HG03196 (cell line): ENCODE measurements at regions not wholly inside any gene's neighbourhood (a gene's known extent, or its start where the extent isn't known, plus 50 kb on each side); places are given as distances from the start of the nearest gene placed in this dataset.

ENCODE experiments used
- ATAC-seq: cut with Tn5 transposase; IDR thresholded peaks from one replicate; pipeline ENCODE4 v1.9.1; 2021; ENCODE audit not compliant: unreplicated experiment

DNA sequence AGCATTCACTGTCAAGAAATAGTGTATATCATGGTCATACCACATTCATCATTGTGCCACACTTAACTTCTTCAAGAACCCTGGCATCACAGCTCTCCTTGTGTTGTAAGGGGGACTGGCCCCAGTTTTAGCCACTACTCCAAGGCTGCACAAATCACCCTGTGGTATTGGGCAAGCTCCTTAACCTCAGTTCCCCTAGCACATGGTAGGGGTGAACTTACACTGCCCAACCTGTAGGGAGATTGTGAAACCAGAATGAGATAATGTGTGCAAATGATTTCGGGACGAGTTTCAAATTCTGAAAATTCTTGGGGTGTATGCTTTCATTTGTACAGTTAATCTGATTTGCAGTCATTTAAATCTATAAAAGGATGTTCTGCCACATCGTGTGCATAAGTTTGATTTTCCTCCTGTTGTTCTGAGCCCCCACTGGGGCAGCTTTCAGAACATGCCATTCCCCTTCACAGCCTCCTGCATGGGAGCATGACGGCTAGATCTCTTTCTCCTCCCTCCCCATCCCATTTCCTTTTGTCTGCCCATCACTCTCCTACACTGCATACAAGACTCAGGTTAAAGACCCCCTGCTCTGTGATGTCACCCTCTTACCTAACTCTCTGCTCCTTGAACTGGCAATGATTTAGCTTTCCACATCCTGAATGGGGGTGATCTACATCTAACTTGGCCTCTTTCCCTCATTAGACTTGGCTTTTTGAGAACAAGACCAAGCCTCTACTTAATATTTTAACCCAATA, 290.3 kb downstream of the CHRM3 start:
- no peak for ATAC-seq

- no peak for ATAC-seq
These were observed 291.0 kb downstream of the CHRM3 start for GRCh38 chr1:239677362-239677761.

DNA sequence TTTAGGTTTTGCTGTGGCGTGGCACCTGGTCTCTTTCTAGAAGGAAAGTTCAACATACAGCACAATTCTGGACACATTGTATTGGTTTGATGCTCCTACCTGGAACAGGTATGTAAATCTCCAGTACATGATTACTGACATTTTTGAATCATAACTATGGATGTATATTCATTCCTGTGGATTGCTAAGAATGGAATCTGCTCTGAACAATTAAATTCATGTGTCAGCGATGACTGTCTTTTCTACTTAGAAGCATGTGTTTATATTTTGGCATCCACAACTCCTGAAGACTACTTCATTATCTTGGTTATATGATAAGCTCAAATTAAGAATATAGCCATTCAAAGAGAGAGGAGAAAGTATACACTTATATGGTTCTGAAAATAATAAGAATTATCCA, 291.8 kb downstream of the CHRM3 start:
- no peak for ATAC-seq

DNA sequence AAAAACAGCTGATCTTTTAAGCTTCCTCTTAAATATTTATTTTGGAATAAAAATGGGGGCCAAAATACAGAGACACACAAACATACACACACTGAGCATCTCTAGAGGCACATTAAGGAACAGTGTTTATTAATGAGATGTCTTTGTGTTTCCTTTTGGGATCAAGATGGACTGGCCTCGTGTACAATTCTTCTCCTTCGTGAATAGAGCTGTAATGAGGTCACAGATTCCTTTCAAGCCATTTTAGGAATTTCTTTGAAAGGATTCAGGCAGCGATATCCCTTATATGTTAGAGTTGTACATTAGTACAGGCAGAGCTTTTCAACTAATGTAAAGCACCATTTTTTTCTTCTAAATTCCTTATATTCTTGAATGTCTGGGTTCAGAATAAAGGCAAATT, 295.7 kb downstream of the CHRM3 start:
- ATAC-seq: no peak

DNA sequence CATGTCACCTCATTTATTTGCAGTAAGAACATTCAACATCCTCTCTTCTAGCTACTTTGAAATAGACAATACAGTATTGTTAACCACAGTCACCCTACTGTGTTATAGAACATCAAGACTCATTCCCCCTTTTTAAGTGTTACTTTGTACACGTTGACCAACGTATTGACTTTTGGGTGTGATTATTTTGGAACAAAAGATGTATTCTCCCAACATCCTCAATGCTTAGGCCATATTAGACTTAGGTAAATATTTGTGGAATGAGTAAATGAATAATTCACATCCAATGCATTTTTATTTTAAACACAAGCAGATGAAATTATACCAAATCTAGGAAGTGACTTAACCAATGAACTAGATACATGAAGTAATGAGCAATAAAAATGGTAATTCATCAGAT, 296.6 kb downstream of the CHRM3 start:
- no peak for ATAC-seq

- no peak for ATAC-seq
These were observed 300.0 kb downstream of the CHRM3 start for GRCh38 chr1:239686386-239686785.

DNA sequence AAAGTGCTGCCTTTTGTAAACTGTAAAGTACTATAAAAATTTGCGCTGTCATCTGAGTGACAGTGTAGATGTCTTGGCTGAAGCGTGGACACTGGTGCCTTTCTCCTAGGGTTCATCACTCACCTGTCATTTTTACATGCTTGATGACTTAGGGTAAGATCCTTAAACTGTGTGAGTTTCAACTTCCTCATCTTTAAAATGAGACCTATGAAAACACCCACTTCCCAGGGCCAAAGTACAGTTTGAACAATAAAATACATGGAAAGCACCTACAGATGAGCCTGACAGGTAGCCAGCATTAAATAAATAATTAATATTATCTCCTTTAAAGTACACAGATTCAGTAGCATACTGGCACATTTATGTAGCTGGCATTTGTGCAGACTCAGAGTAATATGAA, 309.9 kb downstream of the CHRM3 start:
- no peak for ATAC-seq

DNA sequence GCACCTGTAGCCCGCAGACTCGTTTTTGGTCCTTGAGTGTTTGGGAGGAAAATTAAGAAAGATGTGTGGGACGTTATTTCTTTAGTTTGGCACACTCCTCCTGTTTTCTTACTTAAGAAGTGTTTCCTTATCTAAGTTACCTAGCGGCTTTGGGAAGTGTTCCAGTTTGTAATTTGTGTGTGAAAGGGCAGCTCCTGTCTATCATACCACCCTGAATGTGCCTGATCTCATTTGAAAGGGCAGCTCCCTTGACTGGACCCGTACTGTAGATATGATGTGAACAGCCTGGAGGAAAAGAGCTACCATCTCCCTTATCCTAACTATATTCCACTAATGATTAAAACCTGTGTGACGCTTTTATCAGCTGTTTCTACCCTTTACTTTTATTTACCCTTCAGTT, 314.3 kb downstream of the CHRM3 start:
- no peak for ATAC-seq

GRCh38 chr1:239703075-239703474, 316.7 kb downstream of the CHRM3 start:
- ATAC-seq: no peak

DNA sequence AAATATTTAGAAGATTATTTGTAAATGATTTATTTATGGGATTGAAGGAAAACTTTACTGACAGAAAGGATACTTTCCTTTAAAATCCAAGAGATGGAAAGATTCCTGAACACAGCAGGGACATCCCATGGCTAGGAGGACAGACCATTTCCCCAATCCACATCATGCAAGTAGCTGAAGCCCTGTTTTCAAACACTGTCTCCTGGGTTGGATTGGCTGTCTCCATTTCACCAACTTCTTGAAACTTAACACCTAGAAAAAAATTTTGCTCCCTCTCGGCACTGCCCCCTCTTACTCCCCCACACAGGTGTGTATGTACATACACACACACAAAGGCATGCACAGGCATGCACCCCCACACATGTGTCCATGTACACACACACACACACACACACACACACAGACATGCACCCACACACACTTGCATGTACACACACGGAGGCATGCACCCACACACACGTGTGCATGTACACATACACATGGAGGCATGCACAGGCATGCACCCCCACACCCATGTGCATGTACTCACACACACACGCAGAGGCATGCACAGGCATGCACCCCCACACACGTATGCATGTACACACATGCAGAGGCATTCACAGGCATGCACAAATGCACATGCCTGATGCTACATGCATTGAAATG, 320.0 kb downstream of the CHRM3 start:
- ATAC-seq: no peak

GRCh38 chr1:239707615-239708014, 321.2 kb downstream of the CHRM3 start:
- no peak for ATAC-seq

- no peak for ATAC-seq
These were observed 322.3 kb downstream of the CHRM3 start for GRCh38 chr1:239708622-239709021.

GRCh38 chr1:239711768-239712167, 325.4 kb downstream of the CHRM3 start:
- no peak for ATAC-seq

- no peak for ATAC-seq
These were observed 330.9 kb downstream of the CHRM3 start for GRCh38 chr1:239717097-239717917.

- no peak for ATAC-seq
These were observed 331.5 kb downstream of the CHRM3 start for GRCh38 chr1:239717918-239718184.

DNA sequence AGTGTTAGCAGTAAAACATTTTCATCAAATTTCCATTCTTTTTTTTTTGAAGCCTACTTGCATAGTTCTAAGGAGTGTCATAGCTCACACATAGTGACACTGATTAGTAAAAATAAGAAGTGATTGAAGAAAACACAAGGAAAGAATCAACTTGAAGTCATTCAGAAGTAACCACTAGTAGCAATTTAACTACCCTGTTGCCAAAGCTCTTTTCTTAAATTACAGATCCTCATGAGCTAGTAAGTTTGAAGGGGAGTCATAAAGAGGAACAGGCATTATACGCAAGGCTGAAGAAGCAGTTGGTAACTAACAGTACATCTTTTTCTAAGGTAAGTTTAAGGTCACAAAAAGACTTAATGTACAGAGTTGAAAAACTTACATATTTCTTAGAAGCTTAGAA, 332.2 kb downstream of the CHRM3 start:
- ATAC-seq: no peak

DNA sequence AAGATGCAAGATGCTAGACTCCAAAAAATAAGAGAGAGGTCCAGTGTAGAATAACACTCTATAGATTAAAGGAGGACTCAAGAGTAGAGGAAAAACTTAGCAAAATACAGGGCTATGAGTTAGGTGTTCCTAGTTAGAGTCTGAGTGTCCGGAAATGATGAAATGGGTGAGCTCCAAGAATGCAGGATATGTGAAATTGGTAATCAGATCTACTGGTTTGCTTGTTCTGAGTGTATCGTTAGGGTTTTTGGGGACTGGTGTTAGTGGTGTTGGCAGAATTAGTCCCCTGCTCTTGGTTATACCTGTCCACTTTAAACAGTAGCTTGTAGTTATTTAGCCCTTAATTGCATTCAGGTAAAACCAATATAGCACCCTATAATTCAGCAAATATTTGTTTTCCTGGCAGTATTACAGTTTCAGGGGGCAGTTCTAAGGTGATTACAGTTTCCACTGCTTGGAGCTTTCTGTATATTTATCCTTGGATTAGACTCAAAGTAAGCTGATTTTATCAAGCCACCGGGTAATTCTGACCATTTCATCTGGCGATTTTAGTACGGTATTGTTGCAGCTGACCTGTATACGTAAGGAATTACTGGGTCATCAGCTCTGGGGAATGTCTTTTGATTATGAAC, 332.7 kb downstream of the CHRM3 start:
- no peak for ATAC-seq

- ATAC-seq: no peak
These were observed 333.4 kb downstream of the CHRM3 start for GRCh38 chr1:239719642-239720258.

GRCh38 chr1:239722035-239722434, 335.7 kb downstream of the CHRM3 start:
- ATAC-seq: no peak

GRCh38 chr1:239723776-239724367, 337.5 kb downstream of the CHRM3 start:
- ATAC-seq: no peak

- no peak for ATAC-seq
These were observed 339.0 kb downstream of the CHRM3 start for GRCh38 chr1:239725371-239725770.
